Colon (tissue), 2 donors: ENCODE measurements at regions not wholly inside any gene's neighbourhood (a gene's known extent, or its start where the extent isn't known, plus 50 kb on each side); places are given as distances from the start of the nearest gene placed in this dataset.
"Not testable (repeated sequence)": the region's sequence is repeated elsewhere in the genome, so short reads cannot be mapped to it uniquely, and the experiment has no call there.

ENCODE experiments used
- FAIRE-seq: peaks from 2 replicates; lab custom pipeline; 2012; peaks lifted over from hg19 to GRCh38; lab: Jason Lieb, UNC
- donor health status: control.
- donor health status: control.

DNA sequence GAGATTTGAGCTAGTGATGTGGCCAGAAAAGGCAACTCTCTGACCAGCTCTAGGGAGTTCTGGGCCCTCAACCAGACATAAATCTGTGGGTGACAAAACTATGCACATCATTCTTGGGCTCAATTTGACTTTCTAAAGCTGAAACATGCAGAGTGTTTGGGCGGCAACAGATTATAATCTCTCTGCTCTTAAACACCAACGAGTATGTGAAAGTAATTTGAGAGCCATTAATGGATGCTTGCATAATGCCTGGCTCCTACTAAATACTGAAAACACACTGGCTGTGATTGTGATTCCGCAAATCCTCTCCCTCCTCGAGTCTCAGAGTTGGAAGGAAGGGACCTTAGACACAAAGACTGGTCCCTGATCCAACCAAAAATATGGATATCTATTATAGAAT, 186.7 kb downstream of the UACA start:
- no peak for FAIRE-seq

DNA sequence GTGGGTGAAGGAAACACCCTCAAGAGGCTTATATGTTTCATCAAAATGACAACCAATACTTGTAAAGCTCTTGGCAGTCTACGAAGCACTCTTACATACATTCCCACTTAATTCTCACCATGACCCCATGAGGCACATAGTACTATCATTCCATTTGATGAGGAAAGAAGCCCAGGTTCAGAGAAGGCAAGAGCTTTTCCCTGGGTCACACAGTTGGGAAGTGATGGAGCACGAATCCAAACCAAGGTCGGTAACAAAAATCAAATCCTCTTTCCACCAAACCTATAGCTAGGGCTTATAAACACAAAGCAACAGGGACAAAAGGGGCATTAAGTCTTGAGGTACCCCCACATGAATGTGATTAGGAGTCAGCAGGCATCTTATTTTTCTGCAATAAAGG, 187.1 kb downstream of the UACA start:
- no peak for FAIRE-seq

DNA sequence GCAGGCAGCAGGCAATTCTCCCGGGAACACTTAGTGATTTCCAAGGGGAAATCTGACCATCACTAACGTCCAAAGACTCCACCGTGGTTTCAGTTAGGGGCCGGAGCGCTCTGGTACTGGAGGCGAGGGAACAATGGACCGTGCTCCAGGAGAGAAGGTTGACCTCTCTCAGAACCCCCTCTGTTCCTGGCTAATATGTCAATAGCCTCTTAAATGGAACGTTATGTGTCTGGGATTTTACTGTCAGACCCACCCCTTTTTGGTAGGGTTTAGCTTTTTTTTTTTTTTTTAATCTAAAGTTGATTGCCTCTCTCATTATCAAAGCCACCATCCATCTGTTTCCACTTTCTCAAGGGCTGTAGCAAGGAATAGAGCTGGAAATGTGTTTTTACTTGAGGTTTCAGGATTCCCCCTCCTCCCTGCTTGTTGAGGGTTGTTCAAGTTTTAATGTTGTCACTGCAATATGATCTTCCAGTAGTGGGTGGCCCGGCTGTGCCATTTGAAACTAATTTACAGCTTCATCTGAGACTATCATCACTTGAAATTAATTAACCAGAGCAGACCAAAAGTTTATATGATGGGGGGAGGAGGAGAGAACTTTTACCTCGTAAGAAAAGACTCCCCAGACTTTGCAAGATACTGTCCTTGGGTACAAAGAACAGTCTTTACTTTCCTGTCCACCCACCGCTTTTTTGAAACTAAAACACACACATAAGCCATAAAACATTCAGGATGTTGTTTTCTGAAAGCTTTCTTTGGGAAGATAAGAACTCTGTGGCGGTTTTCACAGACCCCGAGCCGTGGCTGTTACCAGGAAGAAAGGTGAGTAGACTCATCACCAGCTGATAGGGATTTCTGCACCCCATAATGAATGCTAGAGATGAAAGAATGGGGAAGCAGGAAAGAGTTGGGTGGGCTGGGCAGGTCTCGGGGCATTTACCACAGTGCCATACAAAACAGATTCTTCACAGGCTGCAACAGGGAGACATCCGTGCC, 187.8 kb downstream of the UACA start:
- no peak for FAIRE-seq

DNA sequence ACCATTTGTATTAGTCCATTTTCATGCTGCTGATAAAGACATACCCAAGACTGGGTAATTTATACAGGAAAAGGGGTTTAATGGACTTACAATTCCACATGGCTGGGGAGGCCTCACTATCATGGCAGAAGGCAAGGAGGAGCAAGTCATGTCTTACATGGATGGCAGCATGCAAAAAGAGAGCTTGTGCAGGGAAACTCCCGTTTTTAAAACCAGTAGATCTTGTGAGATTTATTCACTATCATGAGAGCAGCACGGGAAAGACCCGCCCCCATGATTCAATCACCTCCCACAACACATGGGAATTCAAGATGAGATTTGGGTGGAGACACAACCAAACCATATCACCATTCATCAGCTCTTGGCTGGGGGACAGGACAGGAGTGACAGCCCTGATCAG, 189.0 kb downstream of the UACA start:
- not testable (repeated sequence) for FAIRE-seq

DNA sequence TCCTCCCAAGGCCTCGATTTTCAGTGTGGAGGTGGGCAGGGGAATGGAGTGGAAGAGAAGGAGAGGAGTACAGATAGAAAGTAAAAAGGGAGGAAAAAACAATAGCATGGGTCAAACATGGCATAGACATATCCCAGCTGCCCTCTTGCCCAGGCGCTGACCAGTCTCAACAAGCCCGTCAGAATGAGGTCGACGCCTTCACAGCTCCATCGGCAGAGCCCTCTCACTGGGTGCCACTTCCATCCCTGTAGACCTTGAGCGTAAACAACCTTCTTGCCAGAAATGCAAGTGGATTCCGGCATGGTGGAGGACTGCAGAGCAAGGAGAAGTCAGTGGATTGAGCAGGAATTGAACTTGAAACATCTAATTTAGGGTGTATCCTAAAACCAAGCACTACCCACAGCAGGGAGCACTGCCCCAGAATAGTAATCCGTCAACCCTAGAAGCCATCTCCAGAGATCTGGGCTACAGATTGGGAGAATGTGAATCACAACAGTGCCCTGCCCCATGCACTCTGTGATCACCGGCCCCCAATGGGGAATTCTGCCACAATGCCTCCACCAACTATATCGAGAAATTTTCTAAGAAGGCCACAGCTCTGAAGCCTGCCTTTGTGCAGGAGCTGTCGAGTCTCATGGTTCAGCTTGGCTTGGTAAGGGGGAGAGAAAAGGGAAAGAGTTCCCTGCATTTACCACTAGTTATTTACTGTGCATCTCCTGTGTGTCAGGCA, 190.1 kb downstream of the UACA start:
- FAIRE-seq, result no peak

DNA sequence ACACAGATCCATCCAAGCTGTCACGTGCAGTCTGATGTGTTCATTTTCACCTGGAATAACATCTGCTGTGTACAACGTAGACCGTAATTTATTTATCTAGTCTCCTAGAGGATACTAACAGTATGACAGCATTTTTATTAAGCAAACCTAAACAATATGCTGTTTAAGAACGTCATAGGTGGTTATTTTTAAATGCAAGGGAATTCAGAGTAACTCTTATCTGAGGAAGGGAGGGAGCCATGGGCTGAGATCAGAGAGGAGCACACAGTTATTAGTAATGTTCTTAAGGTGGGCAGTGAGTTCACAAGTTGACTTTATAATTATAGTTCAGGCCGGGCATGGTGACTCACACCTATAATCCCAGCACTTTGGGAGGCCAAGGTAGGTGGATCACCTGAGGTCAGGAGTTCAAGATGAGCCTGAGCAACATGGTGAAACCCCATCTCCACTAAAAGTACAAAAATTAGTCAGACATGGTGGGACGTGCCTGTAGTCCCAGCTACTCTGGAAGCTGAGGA, 193.6 kb downstream of the UACA start:
- no peak for FAIRE-seq

DNA sequence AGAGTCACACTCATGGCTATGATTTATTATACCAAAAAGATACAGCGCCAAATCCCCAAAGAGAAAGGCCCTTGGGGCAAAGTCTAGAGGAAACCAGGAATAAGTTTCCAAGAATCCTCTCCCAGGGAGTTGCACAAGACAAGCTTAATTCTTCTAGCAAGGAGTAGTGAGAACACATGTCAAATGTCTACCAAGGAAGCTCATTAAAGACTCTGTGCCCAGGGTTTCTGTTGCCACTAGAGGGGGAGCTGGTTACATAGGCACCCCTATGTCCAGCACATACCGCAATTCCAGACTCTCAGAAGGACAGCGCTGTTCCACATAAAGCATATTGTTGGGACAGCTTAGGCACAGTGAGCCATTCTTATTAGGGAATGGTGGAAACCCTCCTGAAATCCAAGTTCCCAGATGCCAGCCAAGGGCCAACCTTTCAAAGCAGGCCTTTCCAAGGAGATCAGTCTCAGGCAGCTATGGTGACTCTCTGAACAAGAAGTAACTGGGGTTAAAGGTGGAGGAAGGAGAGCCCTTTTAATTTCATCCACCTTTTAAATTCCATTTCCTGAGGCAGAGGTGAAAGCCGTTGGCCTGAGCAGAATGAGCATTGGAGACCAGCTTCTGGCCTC, 194.2 kb downstream of the UACA start:
- no peak for FAIRE-seq

DNA sequence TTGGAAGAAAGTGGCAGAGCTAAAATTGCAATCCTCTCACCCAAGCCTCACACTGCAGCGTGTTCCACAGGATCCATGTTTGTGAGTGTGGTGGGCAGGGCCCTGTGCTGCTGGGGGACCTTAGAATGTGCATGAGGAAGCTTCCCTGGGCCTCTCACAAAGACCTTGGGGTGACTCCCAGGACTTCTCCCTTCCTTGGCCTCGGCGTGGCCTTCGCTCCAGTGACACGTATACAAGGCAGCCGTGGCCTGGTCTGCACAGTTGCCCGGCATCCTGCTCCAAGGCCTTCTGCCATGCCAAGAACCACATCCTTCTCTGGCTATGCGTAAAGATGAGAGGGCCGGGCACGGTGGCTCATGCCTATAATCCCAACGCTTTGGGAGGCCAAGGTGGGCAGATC, 196.4 kb downstream of the UACA start:
- no peak for FAIRE-seq

DNA sequence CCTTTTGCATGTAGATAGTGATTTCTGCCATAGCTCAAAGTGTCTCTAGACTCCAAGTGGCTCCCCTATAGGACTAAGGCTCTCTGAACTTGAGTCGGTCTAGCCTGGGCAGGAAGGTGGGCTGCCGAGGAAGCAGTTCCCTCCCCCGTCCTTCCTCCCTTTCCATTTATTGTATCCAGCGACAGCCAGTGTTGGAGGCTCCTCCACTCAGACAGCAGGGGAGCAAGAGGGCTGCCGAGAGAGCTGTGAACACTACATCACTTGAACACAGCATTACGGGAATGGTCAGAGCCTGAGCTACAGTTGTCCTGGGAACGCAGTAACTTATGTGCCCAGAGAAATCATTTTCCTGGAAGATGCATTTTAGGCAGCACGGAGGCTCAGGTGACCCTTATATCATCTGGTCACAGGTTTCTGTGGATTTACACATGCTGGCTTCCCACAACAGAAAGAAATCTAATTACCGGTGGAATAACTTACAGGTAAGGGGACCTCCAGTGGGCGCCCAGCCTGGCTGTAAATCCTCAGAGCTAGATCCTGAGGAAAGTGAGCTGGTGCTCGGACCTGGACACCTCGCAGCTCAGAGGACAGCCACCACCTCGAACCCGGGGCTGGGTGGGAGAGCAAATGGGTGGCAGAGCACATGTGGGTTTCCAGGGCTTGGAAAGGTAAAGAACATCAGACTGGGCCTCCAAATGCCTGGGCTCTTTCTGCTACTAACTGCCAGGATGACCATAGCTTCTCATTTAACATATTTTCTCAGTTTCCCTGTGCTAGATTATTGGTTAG, 197.1 kb downstream of the UACA start:
- FAIRE-seq, result no peak

DNA sequence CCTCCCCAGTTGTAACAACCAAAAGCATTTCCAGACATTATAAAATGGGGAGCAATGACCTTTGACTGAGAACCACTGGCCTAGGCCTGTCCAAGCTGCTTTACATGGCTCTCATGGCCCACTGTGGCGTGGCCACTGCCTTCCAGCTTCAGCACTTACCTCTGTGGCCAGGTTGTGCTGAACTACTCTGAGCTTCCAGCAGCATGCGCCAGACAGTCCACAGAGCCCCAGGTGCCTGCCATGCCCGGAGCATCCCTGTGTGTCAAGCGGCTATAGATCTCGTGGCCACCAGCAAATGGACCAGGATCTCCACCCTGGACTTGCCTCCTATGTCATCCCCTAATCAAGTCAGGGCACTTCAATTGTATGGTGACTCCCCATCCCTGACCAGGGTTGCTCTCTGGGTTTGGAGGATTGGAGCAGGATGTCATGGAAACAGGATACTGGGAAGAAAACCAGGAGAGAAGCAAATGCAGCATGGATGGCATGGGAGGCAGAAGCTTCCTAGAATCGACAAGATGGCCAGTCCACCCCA, 199.7 kb downstream of the UACA start:
- FAIRE-seq, result no peak

DNA sequence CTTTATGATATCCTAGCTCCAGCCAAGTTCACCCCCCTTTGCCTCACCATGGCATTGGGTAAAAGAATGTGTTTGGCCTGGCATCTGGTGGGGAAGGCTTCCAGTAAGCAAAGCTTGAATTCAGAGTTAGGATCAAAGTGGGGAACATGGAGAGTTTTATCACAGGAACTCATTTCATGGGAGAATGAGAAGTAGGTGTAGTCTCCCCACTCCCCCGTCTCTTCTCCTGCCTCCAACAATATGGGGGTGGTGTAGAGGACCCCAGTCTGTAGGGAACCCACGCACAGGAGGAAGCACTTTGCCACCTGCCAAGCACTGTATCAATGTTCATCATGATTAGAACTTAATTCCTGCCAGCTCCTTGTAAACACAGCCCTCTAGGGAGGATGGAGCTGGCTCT, 200.5 kb downstream of the UACA start:
- FAIRE-seq, result no peak

DNA sequence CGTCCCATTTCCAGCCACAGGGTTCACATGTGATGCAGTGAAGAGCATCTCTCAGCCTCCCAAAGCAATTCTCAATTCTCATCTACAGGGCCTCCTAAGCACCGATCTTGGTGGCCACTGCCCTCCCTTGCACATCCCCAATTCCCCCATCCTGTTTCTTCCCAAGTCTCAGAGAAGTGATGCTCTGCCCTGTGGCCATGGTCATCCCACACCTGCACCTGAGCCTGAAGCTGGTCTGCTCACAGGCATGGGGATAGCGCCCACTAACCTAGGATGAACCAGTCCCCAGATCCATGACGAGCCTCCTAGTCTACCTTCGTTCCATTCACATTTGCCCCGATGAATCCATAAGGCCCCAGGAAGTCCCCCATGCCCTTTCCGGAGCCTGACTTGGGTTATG, 201.5 kb downstream of the UACA start:
- FAIRE-seq, result no peak

DNA sequence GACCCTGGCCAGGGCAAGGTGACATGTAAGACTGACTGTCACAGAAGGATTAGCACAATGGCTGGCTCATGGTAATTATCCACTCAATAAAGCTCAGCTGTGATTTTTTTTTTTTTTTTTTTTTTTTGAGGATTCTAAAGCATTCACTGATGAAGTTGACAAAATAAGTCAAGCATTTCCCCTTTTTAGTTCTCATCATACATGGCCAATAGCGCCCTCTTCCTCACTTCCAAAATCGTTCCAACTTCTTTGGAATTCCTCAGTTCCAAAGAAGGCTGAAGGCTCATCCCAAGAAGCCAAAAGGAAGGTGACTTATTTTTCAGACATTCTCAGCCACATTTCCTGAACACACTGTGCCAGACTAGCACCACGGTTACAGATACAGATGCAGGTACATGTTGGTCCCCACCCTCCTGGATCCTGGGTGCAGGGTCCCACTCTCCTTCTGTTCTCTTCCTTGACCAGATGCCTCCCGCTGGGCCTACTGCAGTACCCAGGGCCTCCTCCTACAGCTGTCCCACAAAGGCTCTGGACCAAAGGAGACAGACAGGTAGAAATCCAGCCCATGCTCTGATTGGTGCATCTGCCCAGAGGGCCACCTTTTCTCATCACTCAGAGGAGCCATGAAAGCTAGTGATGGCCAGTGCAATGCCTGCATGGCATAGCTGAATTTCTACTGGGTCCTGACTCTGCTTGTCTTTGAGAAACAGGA, 202.6 kb downstream of the UACA start:
- FAIRE-seq, result no peak

DNA sequence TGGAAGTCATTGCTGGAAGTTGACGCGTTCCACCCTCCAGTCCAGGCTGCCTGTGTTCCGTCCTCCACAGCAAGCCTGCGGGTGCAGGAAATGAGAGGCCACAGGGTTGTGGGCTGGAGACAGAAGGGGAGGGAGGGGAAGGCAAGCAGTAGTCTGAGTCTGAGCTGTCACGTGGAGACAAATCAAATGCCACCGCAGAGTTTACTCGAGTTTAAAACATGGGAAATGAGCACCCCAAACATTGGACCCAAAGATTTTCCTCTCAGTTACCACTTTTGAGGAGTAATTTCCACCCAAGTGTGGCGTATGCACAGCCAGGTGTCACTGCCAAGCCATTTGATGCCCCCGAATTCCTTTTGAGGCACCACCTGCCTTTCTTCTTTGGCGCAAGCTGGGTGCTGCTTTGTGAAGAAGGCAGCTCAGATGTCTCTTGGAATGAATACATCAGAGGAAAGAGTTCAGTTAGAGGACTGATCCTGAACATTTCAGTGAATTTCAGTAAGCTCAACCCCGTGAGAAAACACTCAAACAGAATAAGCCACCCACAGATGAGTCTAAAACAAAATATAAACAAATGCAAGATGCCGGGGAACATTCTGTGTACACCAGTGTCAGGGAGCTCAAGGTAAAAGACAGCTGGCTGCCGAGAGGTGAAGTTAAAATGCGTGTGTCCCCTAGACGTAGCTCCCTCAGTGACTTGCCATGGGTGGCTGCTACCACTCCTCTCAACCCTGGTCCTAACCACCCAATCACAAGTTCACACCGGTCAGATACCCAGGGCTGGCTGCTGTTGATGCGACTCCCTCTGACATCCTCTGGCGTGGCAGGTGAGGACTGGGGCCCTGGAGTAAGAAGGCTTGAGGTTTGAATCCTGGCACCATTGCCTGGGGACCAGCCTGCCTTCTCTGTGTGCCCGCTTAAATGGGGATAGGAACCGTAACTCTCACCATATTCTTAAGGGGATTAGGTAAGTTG, 203.8 kb downstream of the UACA start:
- FAIRE-seq, result no peak

DNA sequence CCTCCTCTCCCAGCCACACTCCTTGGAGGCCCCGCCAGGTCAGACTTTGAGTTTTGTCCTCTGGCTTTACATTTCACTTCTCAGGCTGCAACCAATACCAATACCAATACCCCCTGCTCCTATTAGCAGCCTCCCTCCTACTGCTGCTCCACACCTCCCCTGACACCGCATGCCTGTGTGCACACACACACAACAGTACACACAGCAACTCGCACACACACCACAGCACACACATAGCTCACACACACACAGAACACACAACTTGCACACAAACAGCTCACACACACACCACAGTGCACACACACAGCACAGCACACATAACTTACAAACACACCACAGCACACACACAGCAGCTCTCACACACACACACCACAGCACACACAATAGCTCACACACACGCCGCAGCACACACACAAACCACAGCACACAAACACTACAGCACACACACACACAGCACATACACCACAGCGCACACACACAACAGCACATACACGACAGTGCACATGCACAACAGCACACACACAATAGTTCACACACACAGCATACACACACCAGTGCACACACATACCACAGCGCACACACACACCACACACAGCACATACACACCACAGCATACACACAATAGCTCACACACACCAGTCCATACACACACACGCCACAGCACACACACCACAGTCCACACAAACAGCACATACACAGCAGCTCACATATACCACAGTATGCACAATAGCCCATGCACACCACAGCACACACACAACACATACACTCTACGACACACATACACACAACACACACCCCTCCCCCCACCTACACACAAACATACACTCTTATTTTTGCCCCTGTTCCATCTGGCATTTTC, 204.7 kb downstream of the UACA start:
- no peak for FAIRE-seq

DNA sequence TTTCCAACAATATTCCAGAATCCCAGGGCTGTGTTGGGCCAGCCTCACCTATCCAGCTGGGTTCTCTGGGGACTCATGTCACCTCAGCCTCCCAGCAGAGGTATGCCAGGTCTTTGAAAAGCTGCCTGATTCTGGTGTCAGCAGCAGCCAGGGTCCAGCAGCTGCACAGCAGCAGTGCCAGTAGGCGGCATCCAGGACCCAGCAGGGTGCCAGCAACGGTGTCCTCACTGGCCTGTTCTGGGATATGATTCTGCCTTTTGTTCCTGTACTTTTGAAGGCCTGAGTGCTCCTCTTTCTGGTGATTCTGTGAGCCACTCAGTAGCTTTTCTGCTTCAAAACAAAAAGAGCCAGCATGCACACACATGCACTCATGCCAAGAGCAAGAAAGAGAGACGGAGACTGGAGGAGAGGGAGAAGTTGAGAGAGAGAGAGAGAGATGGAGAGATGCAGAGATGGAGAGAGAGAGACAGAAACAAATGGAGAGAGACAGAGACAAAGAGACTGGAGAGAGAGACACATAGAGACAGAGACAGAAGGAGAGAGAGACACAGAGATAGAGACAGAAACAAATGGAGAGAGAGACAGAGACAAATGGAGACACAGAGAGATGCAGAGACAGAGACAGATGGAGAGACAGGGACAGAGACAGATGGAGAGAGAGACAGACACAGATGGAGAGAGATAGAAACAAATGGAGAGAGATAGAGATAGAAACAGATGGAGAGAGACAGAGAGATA, 205.7 kb downstream of the UACA start:
- no peak for FAIRE-seq

DNA sequence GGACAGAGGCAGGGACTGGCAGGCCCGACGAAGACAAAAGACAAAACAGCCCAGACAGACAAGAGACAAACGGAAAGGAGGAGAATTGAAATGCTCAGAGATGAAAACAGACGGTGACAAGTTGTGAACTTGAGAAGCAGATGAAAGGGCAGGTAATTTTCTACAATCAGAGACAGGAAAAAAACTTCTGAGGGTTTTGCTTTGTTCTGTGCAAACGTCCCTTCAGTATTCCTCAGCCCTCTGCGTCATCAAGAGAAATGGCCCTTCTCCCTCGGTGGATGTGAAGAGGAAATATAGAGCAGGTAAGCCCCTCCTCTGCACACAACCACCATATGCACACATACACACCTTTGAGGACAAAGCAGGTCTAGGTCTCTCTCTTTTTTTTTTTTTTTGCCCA, 206.6 kb downstream of the UACA start:
- no peak for FAIRE-seq

DNA sequence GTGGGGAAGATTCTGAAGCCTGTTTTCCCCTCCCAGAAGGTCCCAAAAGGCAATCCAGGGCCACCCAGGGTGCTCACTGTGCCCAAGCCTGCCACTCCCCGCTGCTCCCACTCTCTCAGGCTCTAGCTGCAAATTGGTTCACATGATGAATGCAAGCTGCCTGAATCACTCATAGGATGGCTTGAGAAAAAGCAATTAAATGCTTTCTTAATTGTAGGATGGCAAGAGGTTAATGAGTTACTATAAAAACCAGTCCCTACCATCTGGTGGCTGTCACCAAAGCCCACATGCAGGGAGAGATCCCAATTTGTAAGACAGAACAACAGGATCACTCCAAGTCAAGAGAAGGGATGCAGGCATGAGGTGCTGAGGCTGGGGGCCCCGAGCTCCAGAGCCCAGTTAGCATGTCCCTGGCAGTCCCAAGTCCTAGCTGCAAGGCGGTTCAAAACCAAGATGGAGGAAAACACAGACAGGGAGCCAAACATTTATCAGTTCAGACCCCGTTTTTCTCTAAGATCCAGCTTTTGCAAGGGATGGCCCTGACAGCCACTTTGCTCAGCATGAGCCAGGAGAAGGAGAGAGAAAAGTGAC, 207.1 kb downstream of the UACA start:
- FAIRE-seq, result no peak
